ENCODE measurements at regions not wholly inside any gene's neighbourhood (a gene's known extent, or its start where the extent isn't known, plus 50 kb on each side); places are given as distances from the start of the nearest gene placed in this dataset.

- TF ChIP-seq CTCF (IDR thresholded peaks at IDR 0.05), result no peak
- TF ChIP-seq POLR2A (IDR thresholded peaks at IDR 0.05), result no peak
Observed at GRCh38 chr1:36709869-36710481, 227.3 kb upstream of the CSF3R start.
